HK-2 (cell line): ENCODE measurements at regions not wholly inside any gene's neighbourhood (a gene's known extent, or its start where the extent isn't known, plus 50 kb on each side); places are given as distances from the start of the nearest gene placed in this dataset.
A peak's percentile ranks its signal among the peaks of the same experiment; 100 is the strongest.

Experiments
- DNase-seq: peaks from one replicate; pipeline ENCODE4 v3.0.0-alpha.2; 2018; ENCODE audit not compliant: unreplicated experiment

DNA sequence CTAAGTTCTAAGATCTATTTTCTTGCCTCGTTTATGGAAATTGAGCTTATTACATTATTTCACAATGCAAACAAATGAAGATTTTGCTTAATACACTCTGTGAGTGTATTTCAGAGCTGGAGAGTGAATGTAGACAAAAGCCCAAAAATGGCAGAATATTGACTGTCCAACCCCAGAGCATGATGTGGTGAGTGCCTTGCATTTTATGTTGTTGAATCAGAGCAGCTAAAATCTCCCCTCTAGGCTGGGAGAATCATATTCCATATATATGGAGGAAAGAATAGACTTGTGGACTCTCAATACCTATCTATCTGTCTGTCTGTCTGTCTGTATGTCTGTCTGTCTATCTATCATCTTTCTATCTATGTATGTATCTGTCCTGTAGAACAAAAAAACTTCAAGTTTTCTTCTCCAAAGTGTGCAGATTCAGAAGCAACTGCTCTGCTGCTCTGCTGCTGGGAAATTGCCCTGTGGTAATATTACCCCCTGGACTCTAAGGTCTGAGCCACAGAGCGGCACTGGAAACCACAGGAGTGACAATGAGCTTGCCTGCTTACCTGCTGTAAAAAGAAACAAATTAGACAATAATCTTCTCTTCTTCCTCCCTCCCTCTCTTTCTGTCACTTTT, 209.4 kb upstream of the PRICKLE1 start:
- peak; percentile 52 for DNase-seq

DNA sequence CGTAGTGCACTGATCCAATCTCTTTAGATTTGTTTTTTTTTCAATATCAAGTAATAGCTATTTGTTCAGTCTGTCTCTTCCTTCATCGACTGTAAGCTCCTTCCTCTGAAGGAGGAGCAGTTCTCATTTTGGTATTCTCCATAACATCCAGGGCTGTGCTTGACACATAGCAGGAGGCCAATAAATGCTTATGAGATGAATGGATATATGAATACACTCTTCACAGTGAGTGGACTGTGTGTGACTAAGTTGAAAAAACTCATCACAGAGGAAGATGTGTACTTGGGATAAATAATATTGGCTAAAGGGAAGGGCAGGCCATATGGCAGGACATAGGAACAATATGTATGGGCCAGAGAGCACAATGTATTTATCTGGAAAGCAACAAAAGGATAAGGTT, 205.3 kb upstream of the PRICKLE1 start:
- no peak for DNase-seq

DNA sequence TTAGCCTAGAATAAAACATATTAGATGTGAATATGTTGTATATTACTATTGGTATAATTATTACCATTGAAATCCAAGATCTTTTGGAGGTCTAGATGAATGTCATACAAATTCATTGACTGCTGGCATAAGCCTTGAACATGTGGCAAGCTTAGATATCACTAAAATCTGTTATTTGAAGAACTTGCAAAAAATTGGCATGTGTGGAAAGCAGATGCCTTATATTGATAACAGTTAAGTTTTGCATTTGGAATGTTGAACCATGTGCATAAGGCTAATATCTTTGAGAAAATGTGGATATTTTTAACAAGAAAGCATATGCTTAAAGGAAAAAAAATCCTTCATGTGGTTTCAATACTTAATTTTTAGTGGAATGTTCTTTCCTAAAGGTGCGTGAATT, 203.6 kb upstream of the PRICKLE1 start:
- no peak for DNase-seq

DNA sequence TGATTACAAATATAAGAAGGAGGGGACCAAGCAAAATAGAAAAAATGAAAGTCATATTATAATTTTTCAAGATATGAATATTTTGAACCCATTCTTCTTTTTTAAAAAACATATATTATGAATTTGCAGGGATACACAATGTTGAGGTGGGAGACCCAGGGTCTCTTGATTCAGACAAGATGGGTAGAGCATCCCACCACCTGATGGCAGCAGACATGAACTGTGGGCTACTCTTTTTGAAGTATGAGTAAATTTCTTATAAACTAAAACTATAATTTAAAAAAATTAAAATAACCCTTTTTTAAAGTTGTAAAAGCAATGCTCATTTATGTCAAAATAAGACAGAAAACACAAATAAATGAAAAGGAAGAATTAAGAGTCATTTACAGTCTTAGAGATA, 202.7 kb upstream of the PRICKLE1 start:
- DNase-seq = no peak

DNA sequence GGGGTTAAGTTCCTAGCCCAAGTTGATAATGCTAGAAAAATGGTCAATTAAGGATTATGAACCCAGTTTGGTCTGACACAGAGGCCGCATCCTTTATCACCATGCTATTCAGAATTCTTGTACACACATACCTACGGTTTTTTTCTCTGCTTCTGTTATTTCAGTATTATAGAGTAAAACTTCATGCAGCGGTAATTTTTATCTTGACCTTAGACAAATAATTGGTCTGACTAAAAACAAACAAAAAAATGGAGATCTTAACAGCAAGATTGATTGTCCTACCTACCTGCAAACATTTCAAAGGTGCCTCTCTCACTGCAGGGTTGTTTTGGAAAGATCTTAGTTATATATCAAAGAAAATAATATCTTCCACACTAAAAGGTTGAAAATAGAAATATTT, 201.9 kb upstream of the PRICKLE1 start:
- DNase-seq = no peak

DNA sequence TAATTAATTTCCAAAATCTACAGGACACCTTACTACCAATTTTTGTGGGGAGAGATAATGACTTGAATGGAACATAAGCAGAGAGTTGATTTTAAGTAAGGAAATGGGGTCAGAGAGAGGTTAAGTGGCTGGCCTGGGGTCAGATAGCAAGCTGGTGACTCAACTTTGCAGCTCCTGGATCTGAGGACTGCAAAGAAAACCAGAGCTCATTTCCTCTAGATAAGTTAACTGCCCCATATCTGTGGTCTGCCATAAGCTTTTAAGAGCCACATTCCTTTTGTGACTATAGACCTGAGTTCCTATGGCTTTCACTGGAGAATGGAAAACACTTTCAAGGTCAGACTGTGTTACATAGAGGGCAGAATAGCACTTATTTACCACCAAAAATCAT, 201.2 kb upstream of the PRICKLE1 start:
- peak; percentile 74 for DNase-seq

DNA sequence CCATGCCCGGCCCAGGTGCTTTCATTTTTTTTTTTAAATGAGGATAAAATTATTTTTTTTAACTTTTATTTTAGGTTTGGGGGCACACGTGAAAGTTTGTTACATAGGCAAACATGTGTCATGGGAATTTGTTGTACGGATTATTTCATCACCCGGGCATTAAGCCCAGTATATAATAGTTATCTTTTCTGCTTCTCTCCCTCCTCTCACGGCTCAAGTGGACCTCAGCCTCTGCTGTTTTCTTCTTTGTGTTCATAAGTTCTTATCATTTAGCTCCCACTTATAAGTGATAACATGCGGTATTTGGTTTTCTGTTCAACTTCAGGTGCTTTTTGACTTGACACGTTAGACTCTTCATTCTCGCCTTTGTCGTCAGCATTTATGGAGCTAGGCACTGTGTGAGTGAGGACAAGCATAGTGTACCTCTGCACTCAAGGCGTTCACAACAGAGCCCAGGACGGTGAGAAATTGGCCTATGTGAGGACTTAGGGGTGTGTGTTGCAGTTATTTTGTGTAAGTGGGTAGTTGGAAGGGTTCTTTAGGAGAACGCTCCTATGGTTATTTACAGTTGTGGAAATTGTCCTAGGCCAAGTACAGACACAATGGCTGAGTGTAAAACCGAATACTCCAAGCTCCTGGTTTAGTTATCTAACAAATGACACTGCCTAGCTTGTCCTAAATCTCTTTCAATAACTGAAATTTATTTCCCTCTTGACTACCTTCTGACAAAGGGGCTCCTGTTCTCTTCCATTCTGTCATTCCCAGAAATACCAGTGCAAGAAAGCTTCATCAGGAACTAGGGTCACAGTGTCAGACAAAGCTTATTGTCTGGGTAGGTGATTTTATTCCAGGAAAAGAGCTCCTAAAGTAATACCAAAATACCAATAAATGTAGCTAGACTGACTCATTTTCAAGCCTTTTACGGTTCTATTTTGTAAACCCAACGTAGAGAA, 200.5 kb upstream of the PRICKLE1 start:
- peak; percentile 8 for DNase-seq

DNA sequence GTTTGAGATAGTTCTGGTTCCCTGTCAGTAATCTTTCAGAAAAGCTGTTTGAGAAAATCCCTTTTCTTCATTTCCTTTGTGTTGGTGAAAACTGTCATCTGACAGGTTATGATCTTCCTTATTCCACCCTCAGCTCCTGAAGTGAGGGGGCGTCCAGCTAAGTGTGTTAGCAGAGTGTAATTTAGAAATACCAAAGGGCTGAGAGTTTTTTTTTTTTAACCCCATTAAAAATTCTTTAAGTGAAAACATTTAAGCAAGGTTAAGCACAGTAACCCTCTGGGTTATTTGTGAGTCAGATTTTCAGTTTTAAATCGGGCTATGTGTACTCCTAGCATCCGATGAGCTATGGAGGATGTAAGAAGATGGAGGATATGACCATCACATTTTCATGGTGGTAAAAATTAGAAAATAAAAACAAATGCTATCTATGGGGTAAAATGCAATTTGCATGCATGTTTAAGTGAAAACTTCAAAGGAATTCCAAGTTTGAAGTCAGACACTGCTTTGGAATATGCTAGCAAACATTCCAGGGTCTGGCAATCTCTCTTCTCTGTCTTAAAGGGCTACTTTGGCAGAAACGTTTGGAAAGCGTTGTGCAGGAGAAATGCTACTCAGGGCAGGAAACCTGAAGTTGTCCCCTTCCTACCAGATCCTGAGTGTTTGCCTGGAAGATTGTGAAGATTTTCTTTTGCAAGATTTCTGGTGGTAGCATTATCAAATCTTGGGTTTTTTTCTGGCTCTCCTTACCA, 197.0 kb upstream of the PRICKLE1 start:
- DNase-seq = no peak

DNA sequence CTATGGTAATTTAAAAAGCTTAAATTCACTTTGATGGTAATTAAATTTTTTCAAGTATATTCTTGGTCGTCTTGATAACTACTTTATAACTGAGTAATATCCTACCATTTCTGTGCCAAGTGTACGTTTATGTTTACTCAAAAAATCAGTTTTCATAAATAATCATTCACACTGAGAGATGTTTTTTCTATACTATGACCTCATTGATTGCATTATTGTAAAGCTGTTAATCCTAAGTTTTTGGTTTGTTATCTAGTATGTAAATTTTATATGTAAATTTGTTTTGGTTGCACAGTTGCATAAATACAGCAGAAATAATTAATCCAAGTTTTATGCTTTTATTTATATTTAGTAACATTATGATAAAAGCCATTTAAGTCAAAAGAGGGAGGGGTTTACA, 196.4 kb upstream of the PRICKLE1 start:
- no peak for DNase-seq

DNA sequence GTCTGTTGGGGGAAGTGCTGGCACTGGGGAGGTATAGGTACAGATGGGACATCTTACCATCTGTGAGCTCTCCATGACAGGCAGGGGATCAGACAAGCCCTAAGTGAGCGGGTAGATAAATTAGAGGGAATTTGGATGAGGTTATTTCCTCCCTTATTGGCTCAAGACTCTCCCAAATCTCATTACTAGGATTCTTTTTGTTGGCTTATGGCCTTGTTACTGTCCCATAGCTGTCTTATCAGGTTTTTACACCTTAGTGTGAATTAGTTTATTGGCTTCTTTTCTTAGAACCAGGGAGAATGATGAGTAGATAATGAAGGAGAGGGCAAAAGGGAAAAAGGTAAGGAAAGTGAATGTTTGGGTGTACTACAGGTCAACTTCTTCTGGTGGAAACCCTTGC, 191.1 kb upstream of the PRICKLE1 start:
- no peak for DNase-seq

DNA sequence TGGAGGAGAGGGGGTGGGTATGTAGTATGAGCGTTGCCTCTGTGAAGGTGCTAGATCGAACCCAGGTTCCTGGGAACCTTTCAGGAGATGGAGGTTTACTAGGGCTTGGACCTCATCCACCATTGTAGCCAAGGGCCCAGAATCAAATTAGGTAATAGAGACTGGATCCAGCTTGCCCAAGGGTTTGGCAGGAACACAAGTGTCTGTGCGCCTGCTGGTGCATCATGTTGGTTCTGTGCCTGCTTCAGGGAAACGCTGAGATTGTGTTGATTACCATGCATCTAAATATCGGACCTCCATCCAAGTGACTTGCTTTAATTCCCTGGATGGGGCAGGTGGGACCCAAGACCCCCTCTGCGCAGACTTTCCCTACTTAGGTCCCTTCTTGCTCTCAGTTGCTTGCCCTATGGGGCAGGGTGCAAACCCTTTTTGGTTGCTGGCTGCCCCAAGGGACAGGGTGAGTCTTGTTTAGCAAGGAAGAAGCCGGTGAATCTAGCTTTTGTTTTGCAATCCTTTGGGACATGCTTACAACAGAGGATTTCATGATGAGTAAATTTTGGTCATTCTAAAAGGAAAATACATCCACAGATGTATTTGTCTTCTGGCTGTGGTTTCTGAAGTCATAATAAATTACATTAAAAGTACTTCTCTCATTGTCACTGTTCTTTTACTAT, 189.8 kb upstream of the PRICKLE1 start:
- DNase-seq = no peak

DNA sequence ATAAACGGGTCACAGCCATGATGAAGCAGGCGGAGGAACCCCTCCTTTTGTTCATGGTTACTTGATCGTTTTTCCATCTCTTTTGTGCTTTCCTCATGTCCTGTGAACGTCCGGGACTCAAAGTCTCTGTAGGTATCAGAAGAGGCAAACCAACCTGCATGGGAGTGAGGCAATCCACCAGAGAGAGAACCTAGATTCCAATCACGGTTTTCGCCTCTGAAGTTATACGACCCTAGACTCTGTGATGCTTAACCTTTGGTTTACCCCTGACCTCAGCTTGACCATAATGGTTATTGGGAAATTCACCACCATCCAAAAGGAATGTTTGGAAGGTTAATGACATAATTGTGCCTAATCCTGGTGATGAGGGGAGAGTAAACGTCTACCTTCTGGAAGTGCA, 186.8 kb upstream of the PRICKLE1 start:
- no peak for DNase-seq

DNA sequence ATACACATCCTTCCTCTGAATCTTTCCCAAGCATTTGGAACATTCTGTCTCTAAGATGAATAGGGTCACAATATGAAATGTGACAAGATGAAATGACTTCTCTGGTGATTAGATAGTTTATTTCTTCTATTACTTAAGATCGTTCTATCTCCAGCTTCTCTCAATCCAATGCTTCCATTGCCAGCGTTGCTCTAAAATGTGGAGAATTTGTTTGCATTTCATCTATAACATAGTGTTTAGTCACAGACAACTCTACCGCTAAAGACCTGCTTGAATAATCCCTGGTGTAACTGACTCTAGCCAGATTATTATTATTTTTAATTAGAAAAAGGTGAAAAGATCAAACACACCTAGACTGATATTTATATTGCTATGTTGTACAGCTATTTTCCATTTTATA, 184.7 kb upstream of the PRICKLE1 start:
- no peak for DNase-seq

DNA sequence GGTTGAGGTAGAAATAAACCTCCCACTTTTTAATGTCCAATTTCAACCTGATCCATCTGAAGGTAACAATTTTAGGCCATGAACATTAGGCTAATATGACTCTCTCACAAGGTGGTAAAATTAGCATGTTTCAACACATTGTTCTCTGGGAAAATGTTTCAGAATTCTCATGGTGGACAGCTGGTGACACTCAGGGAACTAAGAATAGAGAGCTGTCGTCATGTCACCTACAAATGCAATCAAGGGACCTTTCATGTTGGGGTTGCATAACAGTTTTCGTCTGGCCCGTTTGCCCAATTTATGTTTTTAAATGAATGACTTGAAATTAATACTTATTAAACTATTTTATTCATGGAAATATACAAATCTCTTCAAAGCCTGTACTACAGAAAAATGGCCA, 180.7 kb upstream of the PRICKLE1 start:
- DNase-seq = no peak

DNA sequence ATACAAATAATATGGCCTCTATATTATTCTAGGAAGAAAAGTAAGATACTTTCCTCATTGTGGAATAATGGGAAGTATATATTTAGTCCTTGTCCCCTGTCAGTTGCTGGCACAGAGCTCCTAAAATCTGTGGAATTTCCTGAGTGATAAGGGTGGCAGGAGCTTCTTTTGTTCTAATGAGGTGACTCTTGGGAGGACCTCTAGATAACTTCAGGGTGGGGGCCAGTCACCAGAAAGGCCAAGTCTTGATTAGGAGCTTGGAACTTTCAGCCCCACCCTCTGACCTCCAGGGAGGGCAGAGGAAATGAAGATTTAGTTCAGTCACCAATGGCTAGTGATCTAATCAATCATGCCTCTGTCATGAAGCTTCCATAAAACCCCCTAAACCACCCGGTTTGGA, 179.9 kb upstream of the PRICKLE1 start:
- DNase-seq = no peak

DNA sequence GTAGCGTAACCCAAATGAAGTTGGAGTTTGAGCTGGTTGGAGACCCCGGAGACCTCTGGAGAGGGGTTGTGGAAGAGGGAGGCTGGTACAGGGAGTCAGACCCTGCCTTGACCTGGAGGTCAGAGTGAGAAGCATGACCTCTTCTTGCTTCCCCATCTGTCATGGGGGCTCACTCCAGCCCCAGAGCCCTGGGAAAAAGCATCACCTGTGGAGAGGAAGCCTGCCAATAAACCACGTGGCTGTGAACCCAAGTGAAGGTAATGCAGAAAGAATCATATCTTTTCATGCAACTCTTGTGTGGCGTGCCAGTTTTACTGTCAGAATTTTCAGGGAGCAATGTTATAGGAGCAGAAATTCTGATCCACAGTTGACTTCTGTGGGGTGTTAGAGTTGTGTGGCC, 178.5 kb upstream of the PRICKLE1 start:
- DNase-seq = no peak

DNA sequence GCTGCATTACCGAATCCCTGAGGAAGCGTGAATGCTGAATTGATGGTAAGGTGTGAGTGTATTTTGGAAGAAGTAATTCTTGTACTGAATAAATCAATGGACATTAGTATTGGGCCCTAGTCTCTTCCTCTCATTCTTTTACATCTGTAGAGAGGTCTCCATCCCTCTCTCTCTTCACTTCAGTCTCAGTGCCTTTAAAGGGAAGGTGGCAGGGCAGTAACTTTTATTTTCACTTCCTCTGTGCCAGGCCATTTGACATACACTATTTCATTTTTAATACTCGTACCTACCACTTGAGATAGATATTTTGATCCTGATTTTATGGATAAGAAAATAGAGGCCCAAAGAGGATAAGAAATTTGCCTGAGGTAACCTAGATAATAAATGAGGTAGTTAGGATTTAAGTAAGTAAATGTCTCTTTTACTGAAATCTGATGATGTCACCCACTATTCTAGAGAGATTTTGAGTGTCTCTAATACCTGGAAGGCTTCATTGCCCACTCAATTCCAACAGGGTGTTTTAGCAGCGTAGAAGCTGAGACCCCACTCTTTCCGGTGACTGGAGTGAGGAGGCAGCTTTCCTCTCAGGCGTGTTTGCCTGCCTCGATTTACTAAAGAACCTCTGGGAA, 177.9 kb upstream of the PRICKLE1 start:
- DNase-seq = no peak

DNA sequence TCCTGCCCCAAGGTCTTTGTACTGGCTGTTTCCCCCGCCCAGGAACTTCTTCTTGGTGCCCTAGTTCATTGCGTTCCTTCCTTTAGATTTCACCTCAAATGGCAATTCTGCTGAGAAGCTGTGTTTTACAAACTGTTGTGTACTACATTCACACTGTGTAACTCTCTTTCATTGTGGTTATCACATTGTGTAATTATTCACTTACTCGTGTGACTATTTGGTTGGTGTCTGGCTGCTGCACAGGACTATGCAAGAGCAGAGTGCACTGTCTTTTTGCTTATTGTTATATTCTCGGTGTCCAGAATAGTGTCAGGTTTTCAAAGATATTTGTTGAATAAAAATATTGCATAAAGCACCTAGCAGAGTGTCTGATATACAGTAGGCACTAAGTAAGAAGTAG, 177.2 kb upstream of the PRICKLE1 start:
- DNase-seq = no peak

DNA sequence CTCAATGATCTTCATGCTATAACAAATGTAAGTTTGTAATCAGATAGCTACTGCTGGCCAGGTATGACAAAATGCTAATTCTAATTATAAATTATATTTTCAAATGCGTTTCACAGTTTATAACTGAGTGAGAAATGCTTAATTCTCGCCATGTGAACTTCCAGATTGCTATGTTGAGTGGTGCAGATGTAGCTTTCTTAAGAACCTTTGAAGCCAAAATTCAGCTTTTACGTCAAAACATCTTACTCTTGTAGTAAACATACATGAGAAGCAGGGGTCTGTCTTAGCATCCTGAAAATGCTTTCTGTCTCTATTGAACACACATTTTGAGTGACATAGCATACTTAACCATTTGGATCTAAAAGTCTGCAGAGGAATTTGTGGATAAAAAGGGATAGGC, 176.5 kb upstream of the PRICKLE1 start:
- DNase-seq = no peak

DNA sequence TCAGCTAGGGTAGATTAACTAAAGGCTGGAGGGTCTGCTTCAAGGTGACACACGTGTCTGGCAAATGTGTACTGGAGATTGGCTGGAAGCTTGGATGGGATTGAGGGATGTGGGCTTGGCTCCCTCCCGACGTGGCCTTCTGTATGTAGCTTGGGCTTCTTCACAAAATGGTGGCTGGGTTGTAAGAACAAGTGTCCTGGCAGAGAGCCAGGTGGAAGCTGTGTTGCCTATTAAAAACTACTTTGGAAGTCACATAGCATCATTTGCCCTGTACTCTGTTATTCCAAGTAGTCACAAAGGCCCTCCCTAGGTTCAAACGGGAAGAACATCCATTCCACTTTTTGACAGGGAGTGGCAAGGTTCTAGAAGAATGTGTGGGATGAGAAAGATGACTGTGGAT, 174.1 kb upstream of the PRICKLE1 start:
- no peak for DNase-seq

DNA sequence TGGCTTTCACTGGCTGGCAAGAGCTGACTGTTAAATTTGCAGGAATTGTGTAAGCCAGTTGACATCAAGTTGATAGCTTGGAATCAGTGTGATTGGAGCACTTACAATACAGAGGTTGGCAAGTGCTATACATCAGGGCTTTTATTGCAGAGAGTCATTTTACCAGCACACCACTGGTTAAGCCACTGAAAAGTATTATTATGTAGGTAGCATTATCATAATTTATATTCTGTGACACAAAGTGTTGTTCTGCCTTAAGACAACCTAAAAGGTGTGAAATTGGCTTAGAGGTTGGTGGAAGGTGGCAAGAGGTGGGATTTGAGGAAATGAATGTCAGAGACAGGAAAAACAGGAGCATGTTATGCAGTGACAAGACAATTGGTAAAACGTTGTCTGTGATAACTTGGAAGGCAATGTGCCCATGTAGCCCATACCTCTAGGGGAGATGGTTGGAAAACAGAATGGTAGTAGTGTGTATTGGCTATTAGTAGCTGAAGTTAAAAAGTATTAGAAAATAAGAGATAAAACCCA, 172.9 kb upstream of the PRICKLE1 start:
- DNase-seq = no peak
